ENCODE measurements at regions not wholly inside any gene's neighbourhood (a gene's known extent, or its start where the extent isn't known, plus 50 kb on each side); places are given as distances from the start of the nearest gene placed in this dataset.

DNA sequence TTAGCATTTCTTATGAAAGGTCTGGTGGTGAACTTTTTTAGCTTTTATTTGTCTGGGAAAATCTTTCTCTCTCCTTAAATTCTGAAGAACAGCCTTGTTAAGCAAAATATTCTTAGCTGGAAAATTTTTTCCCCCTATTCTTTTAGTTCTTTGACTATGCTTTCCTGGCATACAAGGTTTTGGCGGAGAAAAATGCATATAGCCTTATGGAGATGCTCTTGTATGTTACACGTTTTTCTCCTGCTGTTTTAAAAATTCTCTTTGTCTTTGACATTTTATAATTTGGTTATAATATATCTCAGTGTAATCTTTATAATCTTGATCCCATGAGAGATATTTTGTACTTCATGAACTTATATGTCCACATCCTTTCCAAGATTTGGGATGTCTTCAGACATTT lies 1190.4 kb upstream of the ZEB2 start:
- TF ChIP-seq POLR2A (IDR thresholded peaks at IDR 0.05) = no peak
- TF ChIP-seq, protein P1, sequence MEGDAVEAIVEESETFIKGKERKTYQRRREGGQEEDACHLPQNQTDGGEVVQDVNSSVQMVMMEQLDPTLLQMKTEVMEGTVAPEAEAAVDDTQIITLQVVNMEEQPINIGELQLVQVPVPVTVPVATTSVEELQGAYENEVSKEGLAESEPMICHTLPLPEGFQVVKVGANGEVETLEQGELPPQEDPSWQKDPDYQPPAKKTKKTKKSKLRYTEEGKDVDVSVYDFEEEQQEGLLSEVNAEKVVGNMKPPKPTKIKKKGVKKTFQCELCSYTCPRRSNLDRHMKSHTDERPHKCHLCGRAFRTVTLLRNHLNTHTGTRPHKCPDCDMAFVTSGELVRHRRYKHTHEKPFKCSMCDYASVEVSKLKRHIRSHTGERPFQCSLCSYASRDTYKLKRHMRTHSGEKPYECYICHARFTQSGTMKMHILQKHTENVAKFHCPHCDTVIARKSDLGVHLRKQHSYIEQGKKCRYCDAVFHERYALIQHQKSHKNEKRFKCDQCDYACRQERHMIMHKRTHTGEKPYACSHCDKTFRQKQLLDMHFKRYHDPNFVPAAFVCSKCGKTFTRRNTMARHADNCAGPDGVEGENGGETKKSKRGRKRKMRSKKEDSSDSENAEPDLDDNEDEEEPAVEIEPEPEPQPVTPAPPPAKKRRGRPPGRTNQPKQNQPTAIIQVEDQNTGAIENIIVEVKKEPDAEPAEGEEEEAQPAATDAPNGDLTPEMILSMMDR (IDR thresholded peaks at IDR 0.05) = no peak
